ENCODE measurements at regions not wholly inside any gene's neighbourhood (a gene's known extent, or its start where the extent isn't known, plus 50 kb on each side); places are given as distances from the start of the nearest gene placed in this dataset.

- H3K4me2 ChIP-seq (ENCODE audit: low read length): no peak overlapping the region
- no peaks in the 10 kb centered on the region for H3K9me2 ChIP-seq (replicated peaks; ENCODE audit: control insufficient read depth, low read length)
- H4K20me1 ChIP-seq (ENCODE audit: control insufficient read depth, insufficient read depth, low read depth, low read length): no peaks in the 10 kb centered on the region
- no peaks in the 10 kb centered on the region for H3F3A ChIP-seq (ENCODE audit: control insufficient read depth, insufficient read depth)
- H3K9me3 ChIP-seq (ENCODE audit: control insufficient read depth, insufficient read depth, low read length): no peaks in the 10 kb centered on the region
- H3K4me1 ChIP-seq (ENCODE audit: control insufficient read depth, low read length): no peaks in the 10 kb centered on the region
- TF ChIP-seq CTCF (IDR thresholded peaks at IDR 0.05; ENCODE audit: low read depth, low read length, poor library complexity, severe bottlenecking): no peak
- no peak for TF ChIP-seq EZH2phosphoT487 (IDR thresholded peaks at IDR 0.05; ENCODE audit: borderline replicate concordance, low read length)
- H3K27me3 ChIP-seq (ENCODE audit: control insufficient read depth, low read length): no peaks in the 10 kb centered on the region
- no peak overlapping the region for H3K4me3 ChIP-seq (ENCODE audit: low read length)
- H3K36me3 ChIP-seq (ENCODE audit: control insufficient read depth, low read length): no peaks in the 10 kb centered on the region
- H3K27ac ChIP-seq (ENCODE audit: low read depth, low read length): no peak overlapping the region
- no peaks in the 10 kb centered on the region for H3K79me2 ChIP-seq (ENCODE audit: control insufficient read depth, low read length)
Measured at GRCh38 chr1:197989058-197989457, 71.9 kb downstream of the LHX9 start.

GRCh38 chr1:197991594-197991993 is 74.4 kb downstream of the LHX9 start:
- H3K4me2 ChIP-seq (ENCODE audit: low read length): no peak overlapping the region
- no peaks in the 10 kb centered on the region for H3K9me2 ChIP-seq (replicated peaks; ENCODE audit: control insufficient read depth, low read length)

GRCh38 chr1:197994907-197995407 is 77.8 kb downstream of the LHX9 start:
- Histone ChIP-seq H4K20me1 (ENCODE audit: control insufficient read depth, insufficient read depth, low read depth, low read length) (no peaks in the 10 kb centered on the region), H3F3A (ENCODE audit: control insufficient read depth, insufficient read depth) (no peaks in the 10 kb centered on the region), H3K27ac (ENCODE audit: low read depth, low read length) (no peak overlapping the region), H3K4me3 (ENCODE audit: low read length) (no peak overlapping the region), H3K27me3 (ENCODE audit: control insufficient read depth, low read length) (no peaks in the 10 kb centered on the region), H3K36me3 (ENCODE audit: control insufficient read depth, low read length) (no peaks in the 10 kb centered on the region), H3K4me1 (ENCODE audit: control insufficient read depth, low read length) (no peaks in the 10 kb centered on the region), H3K9me2 (replicated peaks; ENCODE audit: control insufficient read depth, low read length) (no peaks in the 10 kb centered on the region), H3K79me2 (ENCODE audit: control insufficient read depth, low read length) (no peaks in the 10 kb centered on the region), H3K4me2 (ENCODE audit: low read length) (no peak overlapping the region), H3K9me3 (ENCODE audit: control insufficient read depth, insufficient read depth, low read length) (no peaks in the 10 kb centered on the region)
- TF ChIP-seq EZH2phosphoT487 (IDR thresholded peaks at IDR 0.05; ENCODE audit: borderline replicate concordance, low read length) (no peak), CTCF (IDR thresholded peaks at IDR 0.05; ENCODE audit: low read depth, low read length, poor library complexity, severe bottlenecking) (no peak)

More at GRCh38 chr1:197991594-197991993, 74.4 kb downstream of the LHX9 start:
- H3K27me3 ChIP-seq (ENCODE audit: control insufficient read depth, low read length): no peaks in the 10 kb centered on the region
- no peaks in the 10 kb centered on the region for H3K9me3 ChIP-seq (ENCODE audit: control insufficient read depth, insufficient read depth, low read length)
- no peak overlapping the region for H3K4me3 ChIP-seq (ENCODE audit: low read length)
- no peaks in the 10 kb centered on the region for H3K36me3 ChIP-seq (ENCODE audit: control insufficient read depth, low read length)
- H3K4me1 ChIP-seq (ENCODE audit: control insufficient read depth, low read length): no peaks in the 10 kb centered on the region
- H3K27ac ChIP-seq (ENCODE audit: low read depth, low read length): no peak overlapping the region
- H4K20me1 ChIP-seq (ENCODE audit: control insufficient read depth, insufficient read depth, low read depth, low read length): no peaks in the 10 kb centered on the region
- no peak for TF ChIP-seq EZH2phosphoT487 (IDR thresholded peaks at IDR 0.05; ENCODE audit: borderline replicate concordance, low read length)
- no peak for TF ChIP-seq CTCF (IDR thresholded peaks at IDR 0.05; ENCODE audit: low read depth, low read length, poor library complexity, severe bottlenecking)
- no peaks in the 10 kb centered on the region for H3F3A ChIP-seq (ENCODE audit: control insufficient read depth, insufficient read depth)
- no peaks in the 10 kb centered on the region for H3K79me2 ChIP-seq (ENCODE audit: control insufficient read depth, low read length)
